Endometrium (tissue), 2 donors: ENCODE measurements at regions not wholly inside any gene's neighbourhood (a gene's known extent, or its start where the extent isn't known, plus 50 kb on each side); places are given as distances from the start of the nearest gene placed in this dataset.
A peak's percentile ranks its signal among the peaks of the same experiment; 100 is the strongest.

ENCODE experiments used
- FAIRE-seq: peaks from 2 replicates; lab custom pipeline; 2012; peaks lifted over from hg19 to GRCh38; lab: Jason Lieb, UNC
- donor health status: control.
- donor health status: control.

GRCh38 chrX:14476205-14476604 is 53.1 kb upstream of the GLRA2 start:
- FAIRE-seq = peak; percentile 46

GRCh38 chrX:14449773-14450172 is 79.6 kb upstream of the GLRA2 start:
- FAIRE-seq = no peak

GRCh38 chrX:14448406-14448805 is 80.9 kb upstream of the GLRA2 start:
- FAIRE-seq = no peak

DNA sequence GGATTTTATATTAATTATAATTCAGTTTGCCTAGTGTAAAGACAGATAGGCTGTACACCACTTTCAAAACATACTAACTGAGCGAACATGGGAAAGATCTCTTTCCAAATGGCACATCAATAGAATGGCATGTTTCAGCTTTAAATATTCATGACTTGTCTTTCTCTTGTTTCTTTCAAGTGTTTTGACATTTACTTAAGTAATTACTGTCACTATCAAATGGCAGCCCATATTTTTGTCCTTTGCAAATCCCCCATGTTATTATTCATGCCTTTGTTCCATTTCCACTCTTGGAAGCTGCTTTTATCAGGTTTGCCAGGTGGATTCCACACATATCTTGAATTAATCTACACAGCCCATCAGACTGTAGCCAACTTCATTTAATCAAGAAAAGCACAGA is 89.2 kb upstream of the GLRA2 start:
- FAIRE-seq = no peak

GRCh38 chrX:14427614-14428013 is 101.7 kb upstream of the GLRA2 start:
- no peak for FAIRE-seq

- FAIRE-seq = no peak
Measured at GRCh38 chrX:14420841-14421240, 108.5 kb upstream of the GLRA2 start.

DNA sequence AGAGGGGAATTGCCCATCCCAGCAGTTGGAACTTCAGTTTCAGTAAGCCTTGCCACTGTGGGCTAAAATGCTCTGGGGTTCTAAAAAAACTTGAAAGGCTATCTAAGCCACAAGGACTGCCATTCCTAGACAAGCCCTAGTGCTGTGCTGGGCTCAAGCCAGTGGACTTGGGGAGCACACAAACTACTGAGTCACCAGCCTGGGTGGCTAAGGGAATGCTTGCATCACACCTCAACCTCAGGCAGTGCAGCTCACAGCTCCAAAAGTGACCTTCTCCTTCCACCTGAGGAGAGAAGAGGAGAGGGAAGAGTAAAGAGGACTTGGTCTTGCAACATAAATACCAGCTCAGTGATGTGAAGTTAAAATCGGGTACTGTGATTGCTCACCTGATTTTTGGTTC is 116.7 kb upstream of the GLRA2 start:
- FAIRE-seq = no peak

- FAIRE-seq = no peak
Measured at GRCh38 chrX:14411326-14411725, 118.0 kb upstream of the GLRA2 start.

DNA sequence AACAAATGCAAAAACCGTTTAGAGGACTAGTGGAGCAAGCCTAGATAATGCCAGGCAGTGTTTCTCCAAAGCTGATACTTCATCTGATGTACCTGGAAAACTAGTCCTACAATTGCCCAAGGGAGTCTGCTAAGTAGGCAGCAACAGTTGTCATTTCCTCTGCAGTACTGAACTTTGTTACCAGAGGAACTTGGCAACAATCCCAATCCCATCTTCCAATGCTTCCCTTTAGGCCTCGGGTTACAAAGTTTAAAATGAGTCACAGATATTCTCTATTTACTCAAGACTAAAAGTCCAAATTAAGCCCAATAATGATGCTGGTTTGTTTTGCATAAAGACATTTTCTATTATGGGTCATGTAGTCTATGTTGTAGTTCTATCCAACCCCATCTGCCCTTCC is 120.0 kb upstream of the GLRA2 start:
- FAIRE-seq = no peak

DNA sequence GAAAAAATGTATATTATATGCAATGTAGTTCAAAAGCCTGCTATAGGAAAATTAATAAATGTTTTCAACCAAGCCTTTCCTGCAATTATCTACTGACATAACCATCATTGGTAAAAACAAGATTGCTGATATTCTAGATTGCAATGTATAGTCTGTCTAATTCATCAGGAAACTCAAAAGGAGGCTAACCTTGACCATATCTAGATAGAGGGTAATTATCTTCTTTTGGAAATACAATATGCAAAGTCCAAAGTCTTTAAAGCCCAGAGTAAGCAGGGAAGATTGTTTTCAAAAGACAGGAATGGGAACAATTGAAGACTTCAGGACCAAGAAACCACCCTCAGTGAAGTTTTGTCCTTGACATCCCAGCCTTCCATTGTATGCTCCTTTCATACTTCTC is 123.1 kb upstream of the GLRA2 start:
- FAIRE-seq = no peak

- FAIRE-seq = no peak
Measured at GRCh38 chrX:14398725-14399124, 130.6 kb upstream of the GLRA2 start.

DNA sequence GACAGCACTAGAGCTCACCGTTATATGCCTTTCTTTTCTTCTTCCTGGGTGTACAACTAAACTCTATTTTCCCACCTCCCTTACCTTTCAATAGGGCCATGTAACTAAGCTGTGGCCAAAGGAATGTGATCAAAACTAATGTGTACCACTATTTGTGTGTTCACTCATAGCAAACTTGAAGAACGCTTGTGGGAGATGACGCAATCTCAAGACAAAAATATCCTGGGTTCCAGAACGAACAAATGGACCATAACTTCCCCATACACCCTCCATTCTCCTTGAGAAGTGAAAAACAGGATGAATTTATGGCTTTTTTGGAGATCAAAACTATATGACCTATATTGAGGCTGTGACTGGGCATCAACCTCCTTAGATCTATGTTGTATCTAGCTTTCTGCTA is 139.7 kb upstream of the GLRA2 start:
- no peak for FAIRE-seq

DNA sequence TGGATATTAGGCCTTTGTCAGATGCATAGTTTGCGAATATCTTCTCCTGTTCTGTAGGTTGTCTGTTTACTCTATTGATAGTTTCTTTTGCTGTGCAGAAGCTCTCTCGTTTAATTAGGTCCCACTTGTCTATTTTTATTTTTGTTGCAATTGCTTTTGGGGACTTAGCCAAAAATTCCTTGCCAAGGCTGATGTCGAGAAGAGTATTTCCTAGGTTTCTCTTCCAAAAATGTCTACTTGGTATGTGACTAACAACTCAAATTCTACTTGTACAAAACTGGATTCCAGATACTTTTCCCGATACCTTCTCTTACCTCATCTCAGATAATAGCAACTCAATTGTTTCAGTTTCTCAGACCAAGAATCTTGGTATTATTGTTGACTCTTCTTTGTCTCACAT is 142.4 kb upstream of the GLRA2 start:
- FAIRE-seq = no peak

GRCh38 chrX:14380044-14380443 is 149.3 kb upstream of the GLRA2 start:
- no peak for FAIRE-seq

- no peak for FAIRE-seq
Measured at GRCh38 chrX:14377427-14377826, 151.9 kb upstream of the GLRA2 start.

DNA sequence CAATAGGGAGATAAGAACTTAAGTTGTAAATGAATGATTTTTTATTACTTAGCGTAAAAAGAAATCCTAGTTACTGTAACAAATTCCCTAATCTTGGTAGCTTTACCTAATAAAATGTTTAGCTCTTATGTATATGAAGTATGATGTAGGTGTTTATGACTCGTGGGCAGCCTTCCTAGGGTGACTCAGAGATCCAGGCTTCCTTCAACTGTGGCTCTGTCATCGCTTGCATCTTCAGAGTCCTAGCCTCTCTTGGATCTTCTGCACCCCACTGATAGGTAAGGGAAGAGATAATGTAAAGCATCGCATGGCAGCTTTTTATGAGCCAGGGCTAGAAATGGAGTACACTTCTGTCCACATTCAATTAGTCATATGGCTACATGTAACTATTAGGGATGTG is 165.6 kb upstream of the GLRA2 start:
- FAIRE-seq = no peak

GRCh38 chrX:14362721-14363120 is 166.6 kb upstream of the GLRA2 start:
- FAIRE-seq = no peak

DNA sequence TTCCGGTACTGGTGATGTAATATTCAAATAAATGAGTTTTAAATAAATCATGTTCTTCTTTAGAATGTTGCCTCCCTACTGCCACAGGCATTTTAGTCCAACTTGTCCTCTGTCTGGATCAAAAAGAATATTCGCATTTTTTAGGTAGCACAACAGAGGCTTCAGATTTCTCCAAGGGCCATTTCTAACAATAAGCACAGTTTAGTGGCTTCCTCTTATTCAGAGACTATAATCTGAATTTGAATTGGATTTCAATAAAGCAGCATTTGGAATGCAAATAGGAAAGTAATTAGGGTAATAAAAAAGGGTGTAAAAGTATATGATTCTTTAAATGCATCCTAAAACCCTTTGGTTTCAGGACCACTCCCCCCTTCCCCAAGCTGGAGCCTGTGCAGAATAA is 167.9 kb upstream of the GLRA2 start:
- no peak for FAIRE-seq

DNA sequence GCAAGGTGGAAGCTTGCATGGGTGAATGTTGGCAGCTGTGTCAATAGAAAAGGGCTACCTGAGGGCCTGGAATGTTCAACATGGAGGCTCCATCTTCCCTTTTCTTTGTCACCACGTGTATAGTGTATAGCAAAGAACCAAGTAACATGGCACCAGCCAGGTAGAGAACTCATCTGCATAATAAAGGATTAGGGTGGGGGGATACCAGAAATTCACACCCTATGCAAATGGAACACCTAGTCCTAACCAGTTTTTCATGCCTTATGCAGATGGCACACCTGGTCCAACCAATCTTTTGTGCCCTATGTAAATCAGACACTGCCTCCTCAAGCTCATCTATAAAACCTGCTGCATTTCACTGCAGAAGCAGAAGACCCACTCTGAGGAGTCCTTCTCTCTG is 169.6 kb upstream of the GLRA2 start:
- no peak for FAIRE-seq

GRCh38 chrX:14359316-14359715 is 170.0 kb upstream of the GLRA2 start:
- FAIRE-seq = no peak

- FAIRE-seq = no peak
Measured at GRCh38 chrX:14357314-14357713, 172.0 kb upstream of the GLRA2 start.

DNA sequence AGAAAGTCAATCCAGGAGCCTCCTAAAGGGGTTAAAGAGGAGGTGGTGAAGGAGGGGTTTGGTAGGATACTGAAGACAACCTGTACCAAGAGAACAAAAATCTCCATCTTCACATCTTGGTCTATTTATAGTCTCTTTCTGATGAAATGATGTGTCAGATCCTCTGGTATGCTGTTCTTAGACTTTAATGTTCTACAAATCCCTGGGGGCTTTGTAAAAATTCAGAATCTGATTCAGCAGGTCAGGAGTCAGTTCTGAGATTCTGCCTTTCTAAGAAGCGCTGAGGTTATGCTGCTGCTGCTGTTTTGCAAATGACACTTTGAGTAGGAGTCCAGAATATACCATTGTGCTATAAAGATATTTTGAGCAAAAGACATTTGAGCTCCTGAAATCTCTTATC is 172.9 kb upstream of the GLRA2 start:
- no peak for FAIRE-seq

DNA sequence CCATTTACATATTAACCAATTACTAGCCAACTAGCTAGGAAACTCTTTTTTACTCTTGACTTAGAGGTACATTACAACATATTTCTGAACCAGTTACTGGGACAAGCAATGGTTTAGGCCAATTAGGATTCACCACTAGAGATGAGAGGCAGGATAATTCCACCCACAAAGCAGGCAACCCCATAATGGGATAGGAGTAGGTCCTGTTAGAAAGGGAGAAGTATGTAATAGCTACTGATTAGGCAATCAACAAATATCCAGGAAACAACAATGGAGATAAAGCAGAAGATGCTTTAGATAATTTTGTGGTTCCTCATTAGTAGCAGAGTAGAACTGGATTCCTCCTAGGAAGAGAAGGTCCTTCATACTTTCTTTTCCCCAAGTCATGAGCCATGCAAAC is 173.8 kb upstream of the GLRA2 start:
- no peak for FAIRE-seq

GRCh38 chrX:14354521-14354920 is 174.8 kb upstream of the GLRA2 start:
- FAIRE-seq = no peak

DNA sequence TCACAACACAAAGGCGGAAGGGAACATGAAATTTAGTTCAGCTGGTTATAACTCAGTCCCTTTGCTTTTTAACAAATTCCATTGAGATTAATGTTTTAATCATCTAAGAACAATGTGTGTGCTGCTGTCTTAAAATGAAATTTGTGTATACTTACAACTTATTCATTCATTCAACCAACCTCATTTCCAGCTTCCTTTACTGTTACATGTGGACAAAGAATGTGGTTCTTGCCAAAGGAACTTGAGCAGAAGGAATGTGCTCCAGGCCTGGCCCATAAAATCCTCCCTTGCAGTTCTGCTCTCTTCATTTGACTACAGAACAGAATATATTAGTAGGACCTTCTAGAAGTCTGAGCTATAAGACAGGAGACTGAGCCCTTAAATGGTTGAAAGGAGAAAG is 176.8 kb upstream of the GLRA2 start:
- no peak for FAIRE-seq
